Heart right ventricle (tissue), 16 donors: ENCODE measurements at regions not wholly inside any gene's neighbourhood (a gene's known extent, or its start where the extent isn't known, plus 50 kb on each side); places are given as distances from the start of the nearest gene placed in this dataset.

Experiments
- ATAC-seq, 8 donors: fragments of 200-7000 bp; cut with Tn5 transposase; one replicate each; pipeline ENCODE4 v1.9.1; 2020; ENCODE audit warnings: mild to moderate bottlenecking in 8 of 8, moderate library complexity in 8 of 8, moderate number of reproducible peaks in 1 of 8
- DNase-seq, 2 donors: peaks; one replicate each; pipeline ENCODE4 v3.0.0-alpha.2; 2020
- H3K27ac ChIP-seq, 10 donors: fragments of 200-600 bp; sonication (generic) in 2 of 10; one replicate each; pipeline versions ENCODE4 v1.5.0 to v1.8.0; 2020 to 2022; ENCODE audit warnings: mild to moderate bottlenecking in 3 of 10
- H3K27me3 ChIP-seq, 7 donors: fragments of 200-600 bp; one replicate each; pipeline ENCODE4 v1.8.0; 2021 to 2022; ENCODE audit warnings: mild to moderate bottlenecking in 2 of 7
- H3K36me3 ChIP-seq, 9 donors: fragments of 200-600 bp; sonication (generic) in 1 of 9; one replicate each; pipeline versions ENCODE4 v1.5.0 to v1.8.0; 2020 to 2022; ENCODE audit warnings: mild to moderate bottlenecking in 2 of 9
- H3K4me1 ChIP-seq, 9 donors: fragments of 200-600 bp; sonication (generic) in 1 of 9; one replicate each; pipeline versions ENCODE4 v1.5.0 to v1.8.0; 2020 to 2022; ENCODE audit warnings: mild to moderate bottlenecking in 4 of 9
- H3K4me3 ChIP-seq, 10 donors: fragments of 200-600 bp; sonication (generic) in 2 of 10; one replicate each; pipeline versions ENCODE4 v1.5.0 to v1.8.0; 2020 to 2022; ENCODE audit warnings: mild to moderate bottlenecking in 7 of 10, moderate library complexity in 2 of 10
- H3K9me3 ChIP-seq, 11 donors: fragments of 200-600 bp in 10 of 11; sonication (generic) in 2 of 11; one replicate each; pipeline versions ENCODE4 v1.5.0 to v1.8.0; 2013 to 2022; ENCODE audit warnings: mild to moderate bottlenecking in 2 of 11, control low read depth in 1 of 11, moderate library complexity in 1 of 11
- CTCF ChIP-seq, 9 donors: fragments of 200-600 bp; sonication (generic) in 2 of 9; IDR thresholded peaks; one replicate each; pipeline versions ENCODE4 v1.5.0 to v1.8.0; 2021 to 2022; ENCODE audit warnings: antibody characterized with exemption in 9 of 9, mild to moderate bottlenecking in 5 of 9, moderate library complexity in 1 of 9
- whole genome bisulfite sequencing, 2 donors: extraction: QIAGEN DNeasy Blood & Tissue Kit; methylation state at CpG; one replicate each; pipeline ENCODE4 v1.1.7; 2013; ENCODE audit warnings: inconsistent platforms in 1 of 2; 5-methylcytosine and 5-hydroxymethylcytosine counted together
- intact Hi-C, 10 donors: fragments of 100-400 bp; cut with DNase I; formaldehyde crosslinking; loops; one replicate each; pipeline versions ENCODE4 v1.11.1 to v1.14.2; 2022
- donor health status: Arrhythmogenic right ventricular cardiomyopathy.
- donor health status: ischemic (EF 13 %, LVEDD 7.1; RV severe dilation, severe dysfunction).
- donor health status: healthy with polysubstance abuse.
- donor health status: DM: no; HTN: yes; CAD: no.
- donor health status: DM: no; HTN: no; CAD: no.
- donor health status: ischemic (EF 25% LVEDD 6.9; RV normal size, moderate dysfunction).
- donor health status: ischemic (EF 25% LVEDD 5.7; RV mildly dilated, moderate dysfunction).
- donor health status: healthy.
- donor health status: DM: yes; HTN: yes; CAD: no.
- donor health status: Ischemic cardiomyopathy.
- donor health status: ischemic (EF 35%, LVEDD 5.7; RV mildly dilated, moderate dysfunction).
- donor health status: nonischemic (EF 11% LVEDD 7.7; RV severe dilation, severe dysfunction).
- donor health status: DM: yes; HTN: yes; CAD: no.
- donor health status: PGD.
- donor health status: ischemic (EF 29% LVEDD 5.4; RV normal size, mild dysfunction).
- donor health status: nonischemic (EF 23%, LVEDD 6.1; RV moderate dilation, normal function).

- no peak for DNase-seq
- peaks cover 0 to 6% (median 0%) of the 10 kb centered on the region in 11 donors for H3K9me3 ChIP-seq
- intact Hi-C loops: no loop called here
- H3K36me3 ChIP-seq: no peaks in the 10 kb centered on the region
- no peak for TF ChIP-seq CTCF (IDR thresholded peaks at IDR 0.05)
- ATAC-seq: no peak
- no peaks in the 10 kb centered on the region for H3K4me1 ChIP-seq
- H3K4me3 ChIP-seq: no peak overlapping the region
- no peaks in the 10 kb centered on the region for H3K27me3 ChIP-seq
- no peak overlapping the region for H3K27ac ChIP-seq
- 93 to 94% methylated on average over 3 of the region's 3 CpGs for WGBS, 2 donors
These were observed 502.9 kb downstream of the HAO1 start for GRCh38 chr20:7437311-7437710.

GRCh38 chr20:7449269-7449668 lies 491.0 kb downstream of the HAO1 start:
- no peaks in the 10 kb centered on the region for H3K4me1 ChIP-seq

GRCh38 chr20:7452890-7453289 lies 487.4 kb downstream of the HAO1 start:
- DNase-seq: no peak
- Histone ChIP-seq H3K27me3 (no peaks in the 10 kb centered on the region), H3K4me3 (no peak overlapping the region), H3K36me3 (no peaks in the 10 kb centered on the region), H3K4me1 (no peaks in the 10 kb centered on the region), H3K27ac (no peak overlapping the region), H3K9me3 (no peaks in the 10 kb centered on the region)
- no peak for ATAC-seq
- WGBS, 2 donors: 94 to 98% methylated on average over 2 of the region's 2 CpGs
- intact Hi-C loops: no loop called here
- TF ChIP-seq CTCF (IDR thresholded peaks at IDR 0.05): no peak

More at GRCh38 chr20:7449269-7449668, 491.0 kb downstream of the HAO1 start:
- H3K9me3 ChIP-seq: peaks cover 0 to 2% (median 0%) of the 10 kb centered on the region in 11 donors
- H3K36me3 ChIP-seq: no peaks in the 10 kb centered on the region
- TF ChIP-seq CTCF (IDR thresholded peaks at IDR 0.05): no peak
- no peak for ATAC-seq
- intact Hi-C loops: no loop called here
- H3K27ac ChIP-seq: no peak overlapping the region
- 68 to 76% methylated on average over 1 of the region's 1 CpG for WGBS, 2 donors
- H3K27me3 ChIP-seq: no peaks in the 10 kb centered on the region
- no peak overlapping the region for H3K4me3 ChIP-seq
- no peak for DNase-seq

GRCh38 chr20:7454047-7454446 lies 486.2 kb downstream of the HAO1 start:
- DNase-seq (no peak), ATAC-seq (no peak)
- Histone ChIP-seq H3K27me3 (no peaks in the 10 kb centered on the region), H3K27ac (no peak overlapping the region), H3K9me3 (no peaks in the 10 kb centered on the region), H3K4me1 (peaks cover 0 to 3% (median 0%) of the 10 kb centered on the region in 9 donors), H3K4me3 (no peak overlapping the region), H3K36me3 (no peaks in the 10 kb centered on the region)
- no peak for TF ChIP-seq CTCF (IDR thresholded peaks at IDR 0.05)
- intact Hi-C loops: no loop called here
- WGBS, 2 donors: 67 to 93% methylated on average over 2 of the region's 2 CpGs
